Panc1 (cell line): ENCODE measurements at regions not wholly inside any gene's neighbourhood (a gene's known extent, or its start where the extent isn't known, plus 50 kb on each side); places are given as distances from the start of the nearest gene placed in this dataset.

Experiments used
- ATAC-seq: fragments of 200-7000 bp; cut with Tn5 transposase; 2 replicates; pipeline ENCODE4 v1.9.1; 2020; ENCODE audit warnings: mild to moderate bottlenecking, moderate library complexity
- BruUV-seq: library from RNA; stranded (reverse); fragments of 400-500 nt; replicated peaks from 2 replicates; lab custom pipeline; 2021; lab: Mats Ljungman, UMichigan
- CTCF ChIA-PET: fragments of 300-600 bp; sonication (Branson Sonifier 250); formaldehyde crosslinking; loops from one replicate; lab custom pipeline; 2022; ENCODE audit warnings: antibody characterized with exemption; lab: Charles Lee
- POLR2A ChIA-PET: fragments of 300-600 bp; sonication (Branson Sonifier 250); formaldehyde crosslinking; loops from one replicate; lab custom pipeline; 2022; ENCODE audit warnings: antibody characterized with exemption; lab: Charles Lee
- DNase-seq: peaks from one replicate; pipeline ENCODE4 v3.0.0-alpha.2; 2010; ENCODE audit warnings: low read depth, low spot score
- H3K27ac ChIP-seq: 2 replicates; pipeline ENCODE4 v1.5.1; 2011; ENCODE audit warnings: mild to moderate bottlenecking, low read length, inconsistent platforms
- H3K27me3 ChIP-seq: fragments of 200-500 bp; sonication (Bioruptor generic); 2 replicates; pipeline ENCODE4 v1.6.0; 2014; ENCODE audit warnings: low read length, inconsistent platforms; ENCODE audit not compliant: control insufficient read depth, insufficient read depth
- H3K36me3 ChIP-seq: fragments of 200-500 bp; sonication (Bioruptor generic); 2 replicates; pipeline ENCODE4 v1.5.1; 2014; ENCODE audit warnings: inconsistent platforms, mild to moderate bottlenecking, low read length, moderate library complexity; ENCODE audit not compliant: control insufficient read depth, insufficient read depth
- H3K4me1 ChIP-seq: 2 replicates; pipeline ENCODE4 v1.5.1; 2011; ENCODE audit warnings: inconsistent platforms, mild to moderate bottlenecking, low read length, moderate library complexity; ENCODE audit not compliant: control insufficient read depth, insufficient read depth
- H3K4me3 ChIP-seq, 2 experiments: 2 replicates each; pipeline ENCODE4 v1.5.1; 2011 to 2012; ENCODE audit warnings: low read depth in 2 of 2, low read length in 2 of 2, mild to moderate bottlenecking in 2 of 2, inconsistent platforms in 1 of 2, moderate library complexity in 1 of 2
- H3K9me3 ChIP-seq: fragments of 200-500 bp; sonication (Bioruptor generic); 2 replicates; pipeline ENCODE4 v1.5.1; 2014; ENCODE audit warnings: low read depth, mild to moderate bottlenecking, inconsistent platforms, low read length, moderate library complexity; ENCODE audit not compliant: control insufficient read depth, insufficient read depth
- POLR2AphosphoS5 ChIP-seq: IDR thresholded peaks from 2 replicates; pipeline ENCODE4 v1.6.1; 2012; ENCODE audit warnings: mild to moderate bottlenecking, low read depth, low read length, moderate library complexity
- SIN3A ChIP-seq: IDR thresholded peaks from 2 replicates; pipeline ENCODE4 v1.6.1; 2012; ENCODE audit warnings: low read depth, mild to moderate bottlenecking, low read length, moderate library complexity, borderline replicate concordance; ENCODE audit not compliant: insufficient read depth
- TCF7L2 ChIP-seq: IDR thresholded peaks from 2 replicates; pipeline ENCODE4 v1.6.1; 2011; ENCODE audit warnings: mild to moderate bottlenecking, low read depth, low read length, inconsistent platforms
- in situ Hi-C: cut with HindIII; loops from 2 replicates; pipeline ENCODE4 v1.10.0; 2016; ENCODE audit warnings: low sequenced_read_pairs, low pct_unique_long_range_greater_than_20kb
- intact Hi-C: fragments of 100-400 bp; cut with micrococcal nuclease; formaldehyde crosslinking; loops from one replicate; pipeline ENCODE4 v1.10.0; 2022; ENCODE audit not compliant: unreplicated experiment
- TF ChIP-seq, protein P1 (sequence below), 2 experiments: IDR thresholded peaks; 2 replicates each; pipeline ENCODE4 v1.6.1; 2011 to 2012; ENCODE audit warnings: low read depth in 2 of 2, control low read depth in 1 of 2, low read length in 1 of 2, mild to moderate bottlenecking in 1 of 2, moderate library complexity in 1 of 2; ENCODE audit not compliant: insufficient read depth in 1 of 2
- TF ChIP-seq, protein P2 (sequence below): fragments of 450-650 bp; IDR thresholded peaks from 2 replicates; pipeline ENCODE4 v1.5.1; 2017; ENCODE audit warnings: mild to moderate bottlenecking

DNA sequence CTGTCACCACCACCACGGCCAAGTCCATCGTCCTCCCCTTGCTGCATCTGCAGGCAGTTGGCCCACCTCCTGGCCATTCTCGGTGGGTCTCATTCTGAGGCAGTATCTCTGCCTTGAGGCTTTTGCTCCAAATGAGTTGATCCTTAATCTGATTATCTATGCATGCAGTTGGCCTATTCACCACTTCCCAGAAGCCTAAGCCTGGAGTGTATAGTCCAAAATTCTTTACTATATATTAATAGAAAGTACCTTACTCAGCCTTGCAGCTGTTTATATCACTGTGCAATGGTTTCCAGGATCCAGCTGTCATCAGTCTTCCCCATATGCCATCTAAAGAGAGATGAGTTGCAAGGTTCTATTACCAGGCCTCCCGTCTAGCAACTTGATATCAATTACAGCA is 292.4 kb downstream of the SS18 start:
- TF ChIP-seq, protein P1, sequence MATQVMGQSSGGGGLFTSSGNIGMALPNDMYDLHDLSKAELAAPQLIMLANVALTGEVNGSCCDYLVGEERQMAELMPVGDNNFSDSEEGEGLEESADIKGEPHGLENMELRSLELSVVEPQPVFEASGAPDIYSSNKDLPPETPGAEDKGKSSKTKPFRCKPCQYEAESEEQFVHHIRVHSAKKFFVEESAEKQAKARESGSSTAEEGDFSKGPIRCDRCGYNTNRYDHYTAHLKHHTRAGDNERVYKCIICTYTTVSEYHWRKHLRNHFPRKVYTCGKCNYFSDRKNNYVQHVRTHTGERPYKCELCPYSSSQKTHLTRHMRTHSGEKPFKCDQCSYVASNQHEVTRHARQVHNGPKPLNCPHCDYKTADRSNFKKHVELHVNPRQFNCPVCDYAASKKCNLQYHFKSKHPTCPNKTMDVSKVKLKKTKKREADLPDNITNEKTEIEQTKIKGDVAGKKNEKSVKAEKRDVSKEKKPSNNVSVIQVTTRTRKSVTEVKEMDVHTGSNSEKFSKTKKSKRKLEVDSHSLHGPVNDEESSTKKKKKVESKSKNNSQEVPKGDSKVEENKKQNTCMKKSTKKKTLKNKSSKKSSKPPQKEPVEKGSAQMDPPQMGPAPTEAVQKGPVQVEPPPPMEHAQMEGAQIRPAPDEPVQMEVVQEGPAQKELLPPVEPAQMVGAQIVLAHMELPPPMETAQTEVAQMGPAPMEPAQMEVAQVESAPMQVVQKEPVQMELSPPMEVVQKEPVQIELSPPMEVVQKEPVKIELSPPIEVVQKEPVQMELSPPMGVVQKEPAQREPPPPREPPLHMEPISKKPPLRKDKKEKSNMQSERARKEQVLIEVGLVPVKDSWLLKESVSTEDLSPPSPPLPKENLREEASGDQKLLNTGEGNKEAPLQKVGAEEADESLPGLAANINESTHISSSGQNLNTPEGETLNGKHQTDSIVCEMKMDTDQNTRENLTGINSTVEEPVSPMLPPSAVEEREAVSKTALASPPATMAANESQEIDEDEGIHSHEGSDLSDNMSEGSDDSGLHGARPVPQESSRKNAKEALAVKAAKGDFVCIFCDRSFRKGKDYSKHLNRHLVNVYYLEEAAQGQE (IDR thresholded peaks at IDR 0.05; ENCODE audit: insufficient read depth in 1 of 2, low read depth in 2 of 2, low read length in 1 of 2): no peak
- TF ChIP-seq POLR2AphosphoS5 (no peak), SIN3A (no peak), TCF7L2 (no peak)
- TF ChIP-seq, protein P2, sequence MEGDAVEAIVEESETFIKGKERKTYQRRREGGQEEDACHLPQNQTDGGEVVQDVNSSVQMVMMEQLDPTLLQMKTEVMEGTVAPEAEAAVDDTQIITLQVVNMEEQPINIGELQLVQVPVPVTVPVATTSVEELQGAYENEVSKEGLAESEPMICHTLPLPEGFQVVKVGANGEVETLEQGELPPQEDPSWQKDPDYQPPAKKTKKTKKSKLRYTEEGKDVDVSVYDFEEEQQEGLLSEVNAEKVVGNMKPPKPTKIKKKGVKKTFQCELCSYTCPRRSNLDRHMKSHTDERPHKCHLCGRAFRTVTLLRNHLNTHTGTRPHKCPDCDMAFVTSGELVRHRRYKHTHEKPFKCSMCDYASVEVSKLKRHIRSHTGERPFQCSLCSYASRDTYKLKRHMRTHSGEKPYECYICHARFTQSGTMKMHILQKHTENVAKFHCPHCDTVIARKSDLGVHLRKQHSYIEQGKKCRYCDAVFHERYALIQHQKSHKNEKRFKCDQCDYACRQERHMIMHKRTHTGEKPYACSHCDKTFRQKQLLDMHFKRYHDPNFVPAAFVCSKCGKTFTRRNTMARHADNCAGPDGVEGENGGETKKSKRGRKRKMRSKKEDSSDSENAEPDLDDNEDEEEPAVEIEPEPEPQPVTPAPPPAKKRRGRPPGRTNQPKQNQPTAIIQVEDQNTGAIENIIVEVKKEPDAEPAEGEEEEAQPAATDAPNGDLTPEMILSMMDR: no peak
- ChIA-PET CTCF (no interaction called here), POLR2A (no interaction called here)
- DNase-seq (no peak), ATAC-seq (no peak)
- intact Hi-C loops: no loop called here
- in situ Hi-C loops: no loop called here
- BruUV-seq: no TSS peak
- H3K36me3 ChIP-seq: no peaks in the 10 kb centered on the region
- no peaks in the 10 kb centered on the region for H3K9me3 ChIP-seq
- H3K4me3 ChIP-seq: no peak overlapping the region
- no peaks in the 10 kb centered on the region for H3K4me1 ChIP-seq
- H3K27ac ChIP-seq: no peak overlapping the region
- no peaks in the 10 kb centered on the region; the same call in 1 of the 2 replicates for H3K27me3 ChIP-seq

DNA sequence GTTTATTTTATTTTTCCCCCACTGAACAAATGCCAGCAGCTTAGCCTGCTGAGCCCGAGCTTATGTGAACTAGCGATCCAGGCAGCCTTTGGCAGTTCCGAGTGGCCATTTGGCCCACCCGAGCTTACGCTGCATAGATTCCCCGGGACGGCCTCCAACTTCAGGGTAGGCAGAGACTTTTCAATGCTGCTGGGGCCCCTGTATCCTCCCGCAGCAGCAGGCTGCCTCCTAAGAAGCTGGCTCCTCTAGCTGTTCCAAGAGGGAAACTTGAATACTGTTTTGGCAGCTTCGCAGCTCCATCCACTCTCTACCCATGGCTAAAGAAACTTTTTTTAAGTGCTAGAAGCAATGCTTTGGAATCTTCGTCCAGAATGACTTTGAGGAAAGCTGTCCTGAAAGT is 295.2 kb downstream of the SS18 start:
- in situ Hi-C loops: no loop called here
- no peak overlapping the region for H3K27ac ChIP-seq
- no peaks in the 10 kb centered on the region; the same call in 1 of the 2 replicates for H3K27me3 ChIP-seq
- no peak for DNase-seq
- BruUV-seq: no TSS peak
- TF ChIP-seq POLR2AphosphoS5: no peak
- TF ChIP-seq, protein P2: no peak
- TF ChIP-seq, protein P1 (IDR thresholded peaks at IDR 0.05; ENCODE audit: insufficient read depth in 1 of 2, low read depth in 2 of 2, low read length in 1 of 2): no peak
- TF ChIP-seq TCF7L2: no peak
- TF ChIP-seq SIN3A: no peak
- ChIA-PET CTCF (no interaction called here), POLR2A (no interaction called here)
- H3K4me3 ChIP-seq: no peak overlapping the region
- H3K36me3 ChIP-seq: no peaks in the 10 kb centered on the region
- no peaks in the 10 kb centered on the region for H3K9me3 ChIP-seq
- no peak for ATAC-seq
- intact Hi-C loops: no loop called here
- H3K4me1 ChIP-seq: no peaks in the 10 kb centered on the region
